ENCODE measurements at regions not wholly inside any gene's neighbourhood (a gene's known extent, or its start where the extent isn't known, plus 50 kb on each side); places are given as distances from the start of the nearest gene placed in this dataset.

DNA sequence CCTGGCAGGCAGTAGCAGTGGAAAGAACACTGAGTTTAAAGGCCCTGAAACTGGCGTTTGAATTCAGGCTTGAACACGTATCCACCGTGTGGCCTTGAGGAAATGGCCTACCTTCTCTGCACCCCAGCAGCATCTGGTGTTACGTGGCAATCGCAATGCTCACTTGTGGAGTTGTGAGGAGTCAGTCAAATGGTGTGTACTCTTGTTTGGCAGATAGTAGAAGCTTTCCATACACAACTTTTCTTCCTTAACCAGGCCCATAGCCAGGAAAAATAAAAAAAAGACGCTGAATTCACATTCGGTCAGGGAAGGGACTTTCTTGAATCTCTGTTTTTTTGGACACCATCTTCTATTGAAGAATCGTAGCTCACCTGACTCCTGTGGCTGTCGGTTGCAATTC, 1101.5 kb upstream of the KLHL29 start:
- H2AFZ ChIP-seq (ENCODE audit: low read length), result no peak overlapping the region
- ATAC-seq, result no peak
- no TSS peak for BruUV-seq (replicated peaks)

DNA sequence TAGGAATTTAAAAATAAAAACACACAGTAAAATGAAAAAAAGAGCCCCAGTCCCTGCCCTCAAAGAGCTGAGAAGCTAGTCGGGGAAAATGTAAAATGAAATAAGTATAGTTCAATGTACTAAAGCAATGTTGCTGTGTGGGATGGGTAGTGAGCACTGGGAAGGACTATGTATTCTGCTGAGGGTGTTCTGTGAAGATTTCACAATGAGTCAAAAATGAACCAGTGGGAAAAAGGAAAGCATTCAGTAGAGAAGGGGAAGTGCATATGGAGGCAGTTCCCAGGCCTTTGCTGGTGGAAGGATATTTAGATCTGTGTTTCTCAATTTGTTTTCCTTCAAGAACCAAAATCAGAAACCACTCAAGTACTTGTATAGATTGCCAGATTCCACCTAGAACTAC, 1094.7 kb upstream of the KLHL29 start:
- no peaks in the 10 kb centered on the region for H4K20me1 ChIP-seq (ENCODE audit: insufficient read depth, low read length)
- FAIRE-seq, result no peak
- intact Hi-C loops (cut with micrococcal nuclease; ENCODE audit: unreplicated experiment) (no loop called here), in situ Hi-C loops (cut with HindIII; ENCODE audit: extremely low pct_ligation_motif_present, low pct_unique_long_range_greater_than_20kb) (no loop called here)
- H3K4me1 ChIP-seq (ENCODE audit: insufficient read depth, low read length), result no peaks in the 10 kb centered on the region
- BruUV-seq (replicated peaks), result no TSS peak
- peaks cover 61% of the 10 kb centered on the region for H3K9me3 ChIP-seq (ENCODE audit: low read length)
- no peak overlapping the region for H3K27ac ChIP-seq (ENCODE audit: extremely low read length, insufficient read depth, low read length)
- H3K4me2 ChIP-seq (ENCODE audit: low read depth, low read length), result no peak overlapping the region
- DNase-seq (ENCODE audit: low spot score), result no peak
- H3K27me3 ChIP-seq (ENCODE audit: control insufficient read depth in 1 of 2, insufficient read depth in 2 of 2, low read length in 2 of 2), result no peaks in the 10 kb centered on the region
- H3K9ac ChIP-seq (ENCODE audit: insufficient read depth, low read depth, low read length), result no peak overlapping the region
- H2AFZ ChIP-seq (ENCODE audit: low read length), result no peak overlapping the region
- H3K4me3 ChIP-seq (replicated peaks in 1 of 3; ENCODE audit: insufficient read depth in 1 of 3, low read depth in 2 of 3, low read length in 3 of 3), result no peak overlapping the region
- H3K79me2 ChIP-seq (ENCODE audit: insufficient read depth, low read length), result no peaks in the 10 kb centered on the region
- CTCF ChIA-PET (ENCODE audit: low intra/inter-chr PET ratio, low total read pairs), result no interaction called here
- ATAC-seq, result no peak
- POLR2A ChIA-PET, result no interaction called here
- 4% methylated on average over 1 of the region's 1 CpG for whole genome bisulfite sequencing (ENCODE audit: low lambda C conversion rate)
- H3K36me3 ChIP-seq (replicated peaks in 1 of 2; ENCODE audit: control insufficient read depth in 1 of 2, insufficient read depth in 2 of 2, low read length in 2 of 2), result no peaks in the 10 kb centered on the region
- TF ChIP-seq, protein P1, sequence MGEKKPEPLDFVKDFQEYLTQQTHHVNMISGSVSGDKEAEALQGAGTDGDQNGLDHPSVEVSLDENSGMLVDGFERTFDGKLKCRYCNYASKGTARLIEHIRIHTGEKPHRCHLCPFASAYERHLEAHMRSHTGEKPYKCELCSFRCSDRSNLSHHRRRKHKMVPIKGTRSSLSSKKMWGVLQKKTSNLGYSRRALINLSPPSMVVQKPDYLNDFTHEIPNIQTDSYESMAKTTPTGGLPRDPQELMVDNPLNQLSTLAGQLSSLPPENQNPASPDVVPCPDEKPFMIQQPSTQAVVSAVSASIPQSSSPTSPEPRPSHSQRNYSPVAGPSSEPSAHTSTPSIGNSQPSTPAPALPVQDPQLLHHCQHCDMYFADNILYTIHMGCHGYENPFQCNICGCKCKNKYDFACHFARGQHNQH (CRISPR knock-in tag; IDR thresholded peaks at IDR 0.05), result no peak
- no peak for TF ChIP-seq HOXD1 (CRISPR knock-in tag; IDR thresholded peaks at IDR 0.05)
- TF ChIP-seq, protein P2, sequence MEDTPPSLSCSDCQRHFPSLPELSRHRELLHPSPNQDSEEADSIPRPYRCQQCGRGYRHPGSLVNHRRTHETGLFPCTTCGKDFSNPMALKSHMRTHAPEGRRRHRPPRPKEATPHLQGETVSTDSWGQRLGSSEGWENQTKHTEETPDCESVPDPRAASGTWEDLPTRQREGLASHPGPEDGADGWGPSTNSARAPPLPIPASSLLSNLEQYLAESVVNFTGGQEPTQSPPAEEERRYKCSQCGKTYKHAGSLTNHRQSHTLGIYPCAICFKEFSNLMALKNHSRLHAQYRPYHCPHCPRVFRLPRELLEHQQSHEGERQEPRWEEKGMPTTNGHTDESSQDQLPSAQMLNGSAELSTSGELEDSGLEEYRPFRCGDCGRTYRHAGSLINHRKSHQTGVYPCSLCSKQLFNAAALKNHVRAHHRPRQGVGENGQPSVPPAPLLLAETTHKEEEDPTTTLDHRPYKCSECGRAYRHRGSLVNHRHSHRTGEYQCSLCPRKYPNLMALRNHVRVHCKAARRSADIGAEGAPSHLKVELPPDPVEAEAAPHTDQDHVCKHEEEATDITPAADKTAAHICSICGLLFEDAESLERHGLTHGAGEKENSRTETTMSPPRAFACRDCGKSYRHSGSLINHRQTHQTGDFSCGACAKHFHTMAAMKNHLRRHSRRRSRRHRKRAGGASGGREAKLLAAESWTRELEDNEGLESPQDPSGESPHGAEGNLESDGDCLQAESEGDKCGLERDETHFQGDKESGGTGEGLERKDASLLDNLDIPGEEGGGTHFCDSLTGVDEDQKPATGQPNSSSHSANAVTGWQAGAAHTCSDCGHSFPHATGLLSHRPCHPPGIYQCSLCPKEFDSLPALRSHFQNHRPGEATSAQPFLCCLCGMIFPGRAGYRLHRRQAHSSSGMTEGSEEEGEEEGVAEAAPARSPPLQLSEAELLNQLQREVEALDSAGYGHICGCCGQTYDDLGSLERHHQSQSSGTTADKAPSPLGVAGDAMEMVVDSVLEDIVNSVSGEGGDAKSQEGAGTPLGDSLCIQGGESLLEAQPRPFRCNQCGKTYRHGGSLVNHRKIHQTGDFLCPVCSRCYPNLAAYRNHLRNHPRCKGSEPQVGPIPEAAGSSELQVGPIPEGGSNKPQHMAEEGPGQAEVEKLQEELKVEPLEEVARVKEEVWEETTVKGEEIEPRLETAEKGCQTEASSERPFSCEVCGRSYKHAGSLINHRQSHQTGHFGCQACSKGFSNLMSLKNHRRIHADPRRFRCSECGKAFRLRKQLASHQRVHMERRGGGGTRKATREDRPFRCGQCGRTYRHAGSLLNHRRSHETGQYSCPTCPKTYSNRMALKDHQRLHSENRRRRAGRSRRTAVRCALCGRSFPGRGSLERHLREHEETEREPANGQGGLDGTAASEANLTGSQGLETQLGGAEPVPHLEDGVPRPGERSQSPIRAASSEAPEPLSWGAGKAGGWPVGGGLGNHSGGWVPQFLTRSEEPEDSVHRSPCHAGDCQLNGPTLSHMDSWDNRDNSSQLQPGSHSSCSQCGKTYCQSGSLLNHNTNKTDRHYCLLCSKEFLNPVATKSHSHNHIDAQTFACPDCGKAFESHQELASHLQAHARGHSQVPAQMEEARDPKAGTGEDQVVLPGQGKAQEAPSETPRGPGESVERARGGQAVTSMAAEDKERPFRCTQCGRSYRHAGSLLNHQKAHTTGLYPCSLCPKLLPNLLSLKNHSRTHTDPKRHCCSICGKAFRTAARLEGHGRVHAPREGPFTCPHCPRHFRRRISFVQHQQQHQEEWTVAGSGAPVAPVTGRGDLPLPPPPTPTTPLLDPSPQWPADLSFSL (CRISPR knock-in tag; IDR thresholded peaks at IDR 0.05), result no peak

More for the DNA sequence above, 1101.5 kb upstream of the KLHL29 start:
- H3K27ac ChIP-seq (ENCODE audit: extremely low read length, insufficient read depth, low read length), result no peak overlapping the region
- H3K79me2 ChIP-seq (ENCODE audit: insufficient read depth, low read length), result no peaks in the 10 kb centered on the region
- H3K9ac ChIP-seq (ENCODE audit: insufficient read depth, low read depth, low read length), result no peak overlapping the region
- no peaks in the 10 kb centered on the region for H3K4me1 ChIP-seq (ENCODE audit: insufficient read depth, low read length)
- DNase-seq (ENCODE audit: low spot score), result no peak
- H3K4me2 ChIP-seq (ENCODE audit: low read depth, low read length), result no peak overlapping the region
- H3K36me3 ChIP-seq (replicated peaks in 1 of 2; ENCODE audit: control insufficient read depth in 1 of 2, insufficient read depth in 2 of 2, low read length in 2 of 2), result no peaks in the 10 kb centered on the region
- TF ChIP-seq, protein P3, sequence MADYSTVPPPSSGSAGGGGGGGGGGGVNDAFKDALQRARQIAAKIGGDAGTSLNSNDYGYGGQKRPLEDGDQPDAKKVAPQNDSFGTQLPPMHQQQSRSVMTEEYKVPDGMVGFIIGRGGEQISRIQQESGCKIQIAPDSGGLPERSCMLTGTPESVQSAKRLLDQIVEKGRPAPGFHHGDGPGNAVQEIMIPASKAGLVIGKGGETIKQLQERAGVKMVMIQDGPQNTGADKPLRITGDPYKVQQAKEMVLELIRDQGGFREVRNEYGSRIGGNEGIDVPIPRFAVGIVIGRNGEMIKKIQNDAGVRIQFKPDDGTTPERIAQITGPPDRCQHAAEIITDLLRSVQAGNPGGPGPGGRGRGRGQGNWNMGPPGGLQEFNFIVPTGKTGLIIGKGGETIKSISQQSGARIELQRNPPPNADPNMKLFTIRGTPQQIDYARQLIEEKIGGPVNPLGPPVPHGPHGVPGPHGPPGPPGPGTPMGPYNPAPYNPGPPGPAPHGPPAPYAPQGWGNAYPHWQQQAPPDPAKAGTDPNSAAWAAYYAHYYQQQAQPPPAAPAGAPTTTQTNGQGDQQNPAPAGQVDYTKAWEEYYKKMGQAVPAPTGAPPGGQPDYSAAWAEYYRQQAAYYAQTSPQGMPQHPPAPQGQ (CRISPR knock-in tag; IDR thresholded peaks at IDR 0.05; ENCODE audit: borderline replicate concordance), result no peak
- no peak for TF ChIP-seq ZNF839 (CRISPR knock-in tag; IDR thresholded peaks at IDR 0.05; ENCODE audit: borderline replicate concordance)
- no peak for TF ChIP-seq YEATS4 (CRISPR knock-in tag; IDR thresholded peaks at IDR 0.05; ENCODE audit: borderline replicate concordance)
- TF ChIP-seq ELF4 (CRISPR knock-in tag; IDR thresholded peaks at IDR 0.05; ENCODE audit: borderline replicate concordance), result no peak
- TF ChIP-seq ZNF768 (CRISPR knock-in tag; IDR thresholded peaks at IDR 0.05), result no peak
- no peak for TF ChIP-seq ZNF138 (CRISPR knock-in tag; IDR thresholded peaks at IDR 0.05; ENCODE audit: low read depth)
- no peak for TF ChIP-seq HNRNPK (IDR thresholded peaks at IDR 0.05; ENCODE audit: low read depth, low read length, poor library complexity, severe bottlenecking)
- no peak for TF ChIP-seq GPN1 (CRISPR knock-in tag; IDR thresholded peaks at IDR 0.05; ENCODE audit: borderline replicate concordance)
- TF ChIP-seq ZNF441 (CRISPR knock-in tag; IDR thresholded peaks at IDR 0.05; ENCODE audit: borderline replicate concordance), result no peak
- H3K4me3 ChIP-seq (replicated peaks in 1 of 3; ENCODE audit: insufficient read depth in 1 of 3, low read depth in 2 of 3, low read length in 3 of 3), result no peak overlapping the region
- H4K20me1 ChIP-seq (ENCODE audit: insufficient read depth, low read length), result no peaks in the 10 kb centered on the region
- ChIA-PET POLR2A (no interaction called here), CTCF (ENCODE audit: low intra/inter-chr PET ratio, low total read pairs) (no interaction called here)
- no peak for FAIRE-seq
- WGBS (ENCODE audit: low lambda C conversion rate), result 23% methylated on average over 9 of the region's 9 CpGs
- in situ Hi-C loops (cut with HindIII; ENCODE audit: extremely low pct_ligation_motif_present, low pct_unique_long_range_greater_than_20kb), result no loop called here
- intact Hi-C loops (cut with micrococcal nuclease; ENCODE audit: unreplicated experiment), result no loop called here
- peaks cover 62% of the 10 kb centered on the region for H3K9me3 ChIP-seq (ENCODE audit: low read length)
- H3K27me3 ChIP-seq (ENCODE audit: control insufficient read depth in 1 of 2, insufficient read depth in 2 of 2, low read length in 2 of 2), result no peaks in the 10 kb centered on the region

Measured in HepG2 (cell line).